Activated naive CD4-positive, alpha-beta T cell treated with anti-CD3 and anti-CD28 coated beads for 36 hours (primary cell): ENCODE measurements at regions not wholly inside any gene's neighbourhood (a gene's known extent, or its start where the extent isn't known, plus 50 kb on each side); places are given as distances from the start of the nearest gene placed in this dataset.

Experiments used
- CTCF ChIA-PET: fragments of 350-600 bp; sonication (Branson Sonifier 250); formaldehyde crosslinking; loops from one replicate; lab custom pipeline; 2021; ENCODE audit warnings: antibody characterized with exemption; lab: Charles Lee
- DNase-seq: peaks from one replicate; pipeline ENCODE4 v3.0.0-alpha.2; 2020
- H3K27ac Mint-ChIP-seq: one replicate; pipeline ENCODE4 v1.8.0; 2021; ENCODE audit warnings: mild to moderate bottlenecking, mixed read lengths
- H3K27me3 Mint-ChIP-seq: one replicate; pipeline ENCODE4 v1.8.0; 2021; ENCODE audit warnings: low read depth, mixed read lengths
- H3K36me3 Mint-ChIP-seq: one replicate; pipeline ENCODE4 v1.8.0; 2021; ENCODE audit warnings: low read depth, mixed read lengths
- H3K4me1 Mint-ChIP-seq: one replicate; pipeline ENCODE4 v1.8.0; 2021; ENCODE audit warnings: low read depth, mixed read lengths
- H3K4me3 Mint-ChIP-seq: one replicate; pipeline ENCODE4 v1.8.0; 2021; ENCODE audit warnings: mild to moderate bottlenecking, moderate library complexity, mixed read lengths
- H3K9me3 Mint-ChIP-seq: one replicate; pipeline ENCODE4 v1.8.0; 2021; ENCODE audit warnings: mixed read lengths
- intact Hi-C: fragments of 100-400 bp; cut with micrococcal nuclease; formaldehyde crosslinking; loops from one replicate; pipeline ENCODE4 v1.15.1; 2023

GRCh38 chr7:117982071-117983055 lies 109.1 kb upstream of the CTTNBP2 start:
- DNase-seq, result no peak
- intact Hi-C loops, result no loop called here
- no peaks in the 10 kb centered on the region for H3K36me3 Mint-ChIP-seq
- H3K9me3 Mint-ChIP-seq, result no peaks in the 10 kb centered on the region
- peaks cover 6% of the 10 kb centered on the region for H3K27me3 Mint-ChIP-seq
- no peaks in the 10 kb centered on the region for H3K4me1 Mint-ChIP-seq
- CTCF ChIA-PET, result no interaction called here
- no peak overlapping the region for H3K4me3 Mint-ChIP-seq
- H3K27ac Mint-ChIP-seq, result no peak overlapping the region

- Mint-ChIP-seq H3K4me3 (no peak overlapping the region), H3K27ac (no peak overlapping the region), H3K27me3 (peaks cover 2% of the 10 kb centered on the region), H3K9me3 (no peaks in the 10 kb centered on the region), H3K36me3 (no peaks in the 10 kb centered on the region), H3K4me1 (no peaks in the 10 kb centered on the region)
- DNase-seq, result no peak
- intact Hi-C loops, result no loop called here
- CTCF ChIA-PET, result no interaction called here
Observed at GRCh38 chr7:117986645-117987269, 113.5 kb upstream of the CTTNBP2 start.

- no peak overlapping the region for H3K27ac Mint-ChIP-seq
- intact Hi-C loops, result no loop called here
- peaks cover 5% of the 10 kb centered on the region for H3K27me3 Mint-ChIP-seq
- no peaks in the 10 kb centered on the region for H3K9me3 Mint-ChIP-seq
- H3K36me3 Mint-ChIP-seq, result no peaks in the 10 kb centered on the region
- CTCF ChIA-PET, result no interaction called here
- H3K4me3 Mint-ChIP-seq, result no peak overlapping the region
- no peaks in the 10 kb centered on the region for H3K4me1 Mint-ChIP-seq
- DNase-seq, result no peak
Observed at GRCh38 chr7:117990834-117991233, 117.6 kb upstream of the CTTNBP2 start.

DNA sequence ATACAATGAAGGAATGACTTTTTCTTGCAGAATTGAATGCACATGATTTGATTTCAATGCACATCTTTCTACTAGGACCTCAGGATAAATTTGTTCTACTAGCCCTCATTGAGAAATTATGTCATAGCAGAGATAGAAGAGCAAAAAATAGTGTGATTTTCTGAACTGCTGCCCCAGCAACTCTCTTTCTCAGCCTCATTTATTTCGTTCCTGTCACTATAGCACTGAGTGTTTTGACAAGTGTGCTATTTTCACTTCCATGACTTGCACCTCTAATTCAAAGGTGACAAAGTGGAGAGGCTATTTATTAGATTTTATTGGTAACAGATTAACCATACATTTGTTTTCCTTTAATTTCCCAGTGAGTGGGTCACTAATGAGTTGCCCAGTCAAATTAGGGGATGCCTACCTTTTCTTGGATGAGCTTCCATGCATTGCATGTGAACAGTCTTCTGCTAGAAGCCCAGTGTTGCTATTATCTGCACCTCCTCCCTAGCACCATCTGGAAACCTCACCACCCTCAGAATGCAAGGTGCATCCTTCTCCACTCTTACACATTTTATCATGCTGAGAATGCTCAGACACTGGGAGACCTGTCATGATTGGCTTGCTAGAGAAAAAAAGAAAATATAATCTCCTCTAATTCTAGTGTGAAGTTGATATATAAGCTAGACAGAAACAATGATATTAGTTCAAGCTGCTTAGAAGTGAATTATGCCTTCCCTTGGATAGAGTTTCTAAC lies 119.6 kb upstream of the CTTNBP2 start:
- Mint-ChIP-seq H3K27ac (no peak overlapping the region), H3K9me3 (no peaks in the 10 kb centered on the region), H3K36me3 (no peaks in the 10 kb centered on the region), H3K4me1 (no peaks in the 10 kb centered on the region), H3K27me3 (peaks cover 5% of the 10 kb centered on the region), H3K4me3 (no peak overlapping the region)
- CTCF ChIA-PET, result interaction anchor here (0.9 kb wide), 1 partner anchor 185 kb away, joined by 3 read pairs; no protein-coding TSS in a partner anchor
- intact Hi-C loops, result no loop called here
- no peak for DNase-seq

GRCh38 chr7:117993377-117994003 lies 120.2 kb upstream of the CTTNBP2 start:
- peak; percentile 8 for DNase-seq
- Mint-ChIP-seq H3K27me3 (peaks cover 5% of the 10 kb centered on the region), H3K9me3 (no peaks in the 10 kb centered on the region), H3K4me1 (no peaks in the 10 kb centered on the region), H3K36me3 (no peaks in the 10 kb centered on the region), H3K27ac (no peak overlapping the region), H3K4me3 (no peak overlapping the region)
- intact Hi-C loops, result no loop called here
- CTCF ChIA-PET, result interaction anchor here (0.6 to 0.9 kb wide), 2 partner anchors 184 to 308 kb away, joined by 3 read pairs; no protein-coding TSS in a partner anchor

DNA sequence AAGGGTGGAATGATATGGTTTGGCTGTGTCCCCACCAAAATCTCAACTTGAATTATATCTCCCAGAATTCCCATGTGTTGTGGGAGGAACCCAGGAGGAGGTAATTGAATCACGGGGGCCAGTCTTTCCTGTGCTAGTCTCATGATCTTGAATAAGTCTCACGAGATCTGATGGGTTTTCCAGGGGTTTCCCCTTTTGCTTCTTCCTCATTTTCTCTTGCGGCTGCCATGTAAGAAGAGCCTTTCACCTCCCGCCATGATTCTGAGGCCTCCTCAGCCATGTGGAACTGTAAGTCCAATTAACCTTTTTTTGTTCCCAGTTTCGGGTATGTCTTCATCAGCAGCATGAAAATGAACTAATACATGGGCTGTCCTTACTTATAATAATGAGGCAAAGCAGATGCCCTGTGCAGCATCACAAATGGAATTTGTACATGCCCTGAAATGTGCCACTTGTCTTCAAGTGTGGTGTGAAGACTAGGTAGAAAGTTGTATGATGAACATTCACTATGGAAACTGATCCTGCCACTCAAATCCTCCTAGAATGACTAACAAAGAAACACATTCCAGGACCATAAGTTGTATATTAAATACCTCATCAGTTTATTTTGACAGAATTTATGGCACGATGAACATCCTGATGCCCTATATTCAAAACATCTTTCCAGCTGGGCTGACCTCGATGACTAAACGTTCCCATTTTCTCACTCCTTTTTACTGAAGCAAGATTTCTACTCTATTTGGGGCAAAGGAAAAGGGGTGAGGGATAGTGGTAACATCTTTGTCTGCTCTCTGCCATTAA lies 122.8 kb upstream of the CTTNBP2 start:
- H3K4me1 Mint-ChIP-seq, result no peaks in the 10 kb centered on the region
- intact Hi-C loops, result no loop called here
- no peaks in the 10 kb centered on the region for H3K36me3 Mint-ChIP-seq
- H3K4me3 Mint-ChIP-seq, result no peak overlapping the region
- H3K27me3 Mint-ChIP-seq, result peaks cover 5% of the 10 kb centered on the region
- CTCF ChIA-PET, result interaction anchor here (0.7 kb wide), 1 partner anchor 13 kb away, joined by 4 read pairs; no protein-coding TSS in a partner anchor
- no peaks in the 10 kb centered on the region for H3K9me3 Mint-ChIP-seq
- no peak for DNase-seq
- no peak overlapping the region for H3K27ac Mint-ChIP-seq

DNA sequence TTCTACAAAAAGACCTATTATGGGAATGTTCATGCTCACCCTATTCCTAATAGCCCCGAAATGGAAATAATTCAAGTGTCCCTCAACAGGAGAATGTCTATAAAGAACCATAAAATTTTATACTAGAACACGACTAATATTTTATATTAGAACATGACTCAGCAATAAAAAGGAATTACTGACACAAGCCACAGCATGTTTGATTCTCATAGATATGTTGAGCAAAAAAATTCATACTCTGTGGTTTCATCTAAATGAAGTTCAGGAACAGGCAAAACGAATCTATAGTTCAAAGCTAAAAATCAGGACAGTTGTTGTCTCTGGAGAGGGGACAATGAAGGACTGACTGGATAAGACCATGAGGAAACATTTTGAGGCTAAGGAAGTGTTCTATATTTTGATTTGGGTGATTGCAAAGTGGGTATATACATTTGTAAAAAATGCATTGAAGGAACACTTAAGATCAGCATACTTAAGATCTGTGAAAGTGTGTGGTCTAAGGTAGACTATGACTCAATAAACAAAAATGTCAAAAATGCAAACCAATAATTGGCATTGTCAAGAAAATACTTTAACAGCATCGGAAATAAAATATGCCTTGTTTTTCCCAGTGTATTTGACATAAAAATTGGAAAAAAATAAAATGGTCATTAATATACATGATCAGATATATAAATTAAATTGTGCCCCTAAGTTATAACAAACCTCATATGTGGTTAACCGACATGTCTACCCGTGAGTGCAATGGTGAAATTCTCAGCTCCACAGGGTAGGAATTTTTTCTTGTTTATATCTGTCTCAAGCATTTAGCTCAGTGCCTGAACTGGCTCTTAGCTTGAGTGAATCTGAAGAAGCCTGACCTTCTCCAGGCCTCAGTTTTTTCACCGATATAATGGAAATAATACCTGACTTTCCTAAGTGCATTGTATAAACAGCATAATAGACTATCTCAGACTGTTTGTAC lies 124.9 kb upstream of the CTTNBP2 start:
- H3K4me1 Mint-ChIP-seq, result no peaks in the 10 kb centered on the region
- no peak for DNase-seq
- intact Hi-C loops, result no loop called here
- no peaks in the 10 kb centered on the region for H3K9me3 Mint-ChIP-seq
- H3K36me3 Mint-ChIP-seq, result no peaks in the 10 kb centered on the region
- CTCF ChIA-PET, result no interaction called here
- H3K4me3 Mint-ChIP-seq, result no peak overlapping the region
- H3K27ac Mint-ChIP-seq, result no peak overlapping the region
- H3K27me3 Mint-ChIP-seq, result peaks cover 7% of the 10 kb centered on the region

GRCh38 chr7:118000480-118001202 lies 127.4 kb upstream of the CTTNBP2 start:
- intact Hi-C loops, result no loop called here
- no peak for DNase-seq
- H3K27ac Mint-ChIP-seq, result no peak overlapping the region
- no peaks in the 10 kb centered on the region for H3K4me1 Mint-ChIP-seq
- CTCF ChIA-PET, result no interaction called here
- no peak overlapping the region for H3K4me3 Mint-ChIP-seq
- H3K27me3 Mint-ChIP-seq, result peaks cover 2% of the 10 kb centered on the region
- no peaks in the 10 kb centered on the region for H3K36me3 Mint-ChIP-seq
- no peaks in the 10 kb centered on the region for H3K9me3 Mint-ChIP-seq

GRCh38 chr7:118003476-118003875 lies 130.2 kb upstream of the CTTNBP2 start:
- H3K27ac Mint-ChIP-seq, result no peak overlapping the region
- intact Hi-C loops, result no loop called here
- H3K36me3 Mint-ChIP-seq, result no peaks in the 10 kb centered on the region
- H3K27me3 Mint-ChIP-seq, result peaks cover 4% of the 10 kb centered on the region
- no peak for DNase-seq
- H3K4me3 Mint-ChIP-seq, result no peak overlapping the region
- no peaks in the 10 kb centered on the region for H3K9me3 Mint-ChIP-seq
- no peaks in the 10 kb centered on the region for H3K4me1 Mint-ChIP-seq
- CTCF ChIA-PET, result no interaction called here

- intact Hi-C loops, result no loop called here
- CTCF ChIA-PET, result no interaction called here
- peaks cover 4% of the 10 kb centered on the region for H3K27me3 Mint-ChIP-seq
- no peak overlapping the region for H3K27ac Mint-ChIP-seq
- no peaks in the 10 kb centered on the region for H3K9me3 Mint-ChIP-seq
- H3K4me3 Mint-ChIP-seq, result no peak overlapping the region
- DNase-seq, result no peak
- H3K4me1 Mint-ChIP-seq, result no peaks in the 10 kb centered on the region
- H3K36me3 Mint-ChIP-seq, result no peaks in the 10 kb centered on the region
Observed at GRCh38 chr7:118005026-118005425, 131.8 kb upstream of the CTTNBP2 start.
